H1 (cell line): ENCODE measurements at regions not wholly inside any gene's neighbourhood (a gene's known extent, or its start where the extent isn't known, plus 50 kb on each side); places are given as distances from the start of the nearest gene placed in this dataset.

Experiments used
- CTCF ChIA-PET: fragments of 300-600 bp; sonication (Branson Sonifier 250); formaldehyde crosslinking; loops from one replicate; lab custom pipeline; 2021; ENCODE audit not compliant: partially characterized antibody; lab: Charles Lee
- POLR2A ChIA-PET: fragments of 300-600 bp; sonication (Branson Sonifier 250); formaldehyde crosslinking; loops from one replicate; lab custom pipeline; 2021; ENCODE audit warnings: inconsistent platforms; ENCODE audit not compliant: partially characterized antibody; lab: Charles Lee
- DNase-seq, 2 experiments: peaks; one replicate each; pipeline versions ENCODE4 v3.0.0 to v3.0.0-alpha.2; 2010 to 2022; ENCODE audit warnings: low spot score in 2 of 2, low read depth in 1 of 2, mixed read lengths in 1 of 2
- FAIRE-seq: peaks from 2 replicates; lab custom pipeline; 2011; peaks lifted over from hg19 to GRCh38; lab: Jason Lieb, UNC
- H2AFZ ChIP-seq: 2 replicates; pipeline ENCODE4 v1.8.1; 2012; ENCODE audit warnings: low read length, inconsistent platforms
- H2AK5ac ChIP-seq: 2 replicates; pipeline ENCODE4 v1.6.1; 2013; ENCODE audit warnings: low read depth, low read length
- H2BK120ac ChIP-seq: replicated peaks from 2 replicates; pipeline ENCODE3; 2013; ENCODE audit warnings: low read depth, low read length, inconsistent platforms
- H2BK12ac ChIP-seq: 2 replicates; pipeline ENCODE4 v1.6.1; 2013; ENCODE audit warnings: low read depth, low read length
- H2BK15ac ChIP-seq: 2 replicates; pipeline ENCODE4 v1.6.1; 2013; ENCODE audit warnings: low read length
- H2BK20ac ChIP-seq: 2 replicates; pipeline ENCODE4 v1.6.1; 2013; ENCODE audit warnings: low read length
- H2BK5ac ChIP-seq: 2 replicates; pipeline ENCODE4 v1.6.1; 2013; ENCODE audit warnings: low read depth, low read length
- H3K14ac ChIP-seq: 2 replicates; pipeline ENCODE4 v1.6.1; 2013; ENCODE audit warnings: inconsistent platforms; ENCODE audit not compliant: insufficient read length
- H3K18ac ChIP-seq: 2 replicates; pipeline ENCODE4 v1.6.1; 2013; ENCODE audit warnings: low read length; ENCODE audit errors: extremely low read depth
- H3K23ac ChIP-seq: 2 replicates; pipeline ENCODE4 v1.6.1; 2013; ENCODE audit warnings: inconsistent platforms; ENCODE audit not compliant: insufficient read length
- H3K23me2 ChIP-seq: 2 replicates; pipeline ENCODE4 v1.6.1; 2013; ENCODE audit warnings: low read depth, low read length
- H3K27ac ChIP-seq: 2 replicates; pipeline ENCODE4 v1.6.1; 2011; ENCODE audit warnings: low read depth, low read length, inconsistent platforms
- H3K27me3 ChIP-seq, 4 experiments: replicated peaks in 1 of 4; 1 replicate in 1 of 4; 2 replicates in 3 of 4; pipeline versions ENCODE4 v1.6.1 to v1.8.1; 2011 to 2013; ENCODE audit warnings: low read length in 3 of 4, mild to moderate bottlenecking in 3 of 4, inconsistent platforms in 2 of 4, mixed read lengths in 2 of 4, moderate library complexity in 1 of 4; ENCODE audit not compliant: control insufficient read depth in 3 of 4, insufficient read depth in 3 of 4; ENCODE audit errors: extremely low read depth in 1 of 4
- H3K36me3 ChIP-seq, 4 experiments: 2 replicates each; pipeline versions ENCODE4 v1.6.1 to v1.8.1; 2011 to 2013; ENCODE audit warnings: mild to moderate bottlenecking in 4 of 4, low read length in 3 of 4, moderate library complexity in 2 of 4, control low read depth in 1 of 4, inconsistent platforms in 1 of 4; ENCODE audit not compliant: insufficient read depth in 4 of 4, control insufficient read depth in 2 of 4
- H3K4ac ChIP-seq: replicated peaks from 2 replicates; pipeline ENCODE3; 2013; ENCODE audit warnings: low read length, low read depth, mixed read lengths, inconsistent platforms; ENCODE audit not compliant: insufficient read length
- H3K4me1 ChIP-seq, 4 experiments: replicated peaks in 1 of 4; 1 replicate in 1 of 4; 2 replicates in 3 of 4; pipeline versions ENCODE4 v1.6.1 to v1.8.1; 2011 to 2013; ENCODE audit warnings: low read length in 3 of 4, inconsistent platforms in 2 of 4, mixed read lengths in 1 of 4; ENCODE audit not compliant: insufficient read depth in 4 of 4, control insufficient read depth in 3 of 4
- H3K4me2 ChIP-seq, 2 experiments: 2 replicates each; pipeline versions ENCODE4 v1.6.1 to v1.8.1; 2011 to 2013; ENCODE audit warnings: low read depth in 2 of 2, low read length in 2 of 2, control low read depth in 1 of 2, inconsistent platforms in 1 of 2, mild to moderate bottlenecking in 1 of 2; ENCODE audit not compliant: insufficient read depth in 1 of 2
- H3K4me3 ChIP-seq, 4 experiments: fragments of 200-600, 300-600 bp in 1 of 4; sonication (generic), shearing (Covaris generic), sonication (Bioruptor Twin) in 1 of 4; 2 replicates each; pipeline versions ENCODE4 v1.5.1 to v1.8.1; 2011 to 2016; ENCODE audit warnings: low read length in 4 of 4, low read depth in 3 of 4, control low read depth in 2 of 4, inconsistent platforms in 2 of 4, mild to moderate bottlenecking in 2 of 4, mixed read lengths in 1 of 4, moderate library complexity in 1 of 4; ENCODE audit not compliant: insufficient read depth in 2 of 4; ENCODE audit errors: extremely low read depth in 1 of 4
- H3K56ac ChIP-seq: replicated peaks from 2 replicates; pipeline ENCODE3; 2013; ENCODE audit warnings: low read depth, mild to moderate bottlenecking, mixed read lengths, low read length, inconsistent platforms; ENCODE audit not compliant: insufficient read length
- H3K79me1 ChIP-seq: 2 replicates; pipeline ENCODE4 v1.6.1; 2013; ENCODE audit warnings: low read depth, low read length, control low read depth
- H3K79me2 ChIP-seq, 2 experiments: 2 replicates each; pipeline versions ENCODE4 v1.6.1 to v1.8.1; 2012 to 2013; ENCODE audit warnings: low read length in 2 of 2, mild to moderate bottlenecking in 2 of 2, inconsistent platforms in 1 of 2; ENCODE audit not compliant: insufficient read depth in 2 of 2, control insufficient read depth in 1 of 2
- H3K9ac ChIP-seq, 4 experiments: replicated peaks in 1 of 4; 1 replicate in 1 of 4; 2 replicates in 3 of 4; pipeline versions ENCODE4 v1.6.1 to v1.8.1; 2011 to 2013; ENCODE audit warnings: low read depth in 3 of 4, low read length in 3 of 4, control low read depth in 2 of 4, mild to moderate bottlenecking in 2 of 4, moderate library complexity in 2 of 4, inconsistent platforms in 1 of 4; ENCODE audit errors: extremely low read depth in 1 of 4
- H3K9me3 ChIP-seq, 2 experiments: 2 replicates each; pipeline versions ENCODE4 v1.6.1 to v1.8.1; 2012 to 2013; ENCODE audit warnings: mild to moderate bottlenecking in 2 of 2, moderate library complexity in 2 of 2, control low read depth in 1 of 2, inconsistent platforms in 1 of 2, low read depth in 1 of 2, low read length in 1 of 2, mixed read lengths in 1 of 2; ENCODE audit not compliant: insufficient read depth in 2 of 2
- H4K20me1 ChIP-seq, 2 experiments: replicated peaks in 1 of 2; 2 replicates each; pipeline versions ENCODE3 to v1.8.1; 2011 to 2013; ENCODE audit warnings: inconsistent platforms in 2 of 2, low read length in 2 of 2, mild to moderate bottlenecking in 1 of 2; ENCODE audit not compliant: insufficient read depth in 2 of 2, control insufficient read depth in 1 of 2
- H4K5ac ChIP-seq: 2 replicates; pipeline ENCODE4 v1.6.1; 2013; ENCODE audit warnings: low read length, low read depth, mixed read lengths, inconsistent platforms; ENCODE audit not compliant: insufficient read length
- H4K8ac ChIP-seq: 2 replicates; pipeline ENCODE4 v1.8.0; 2013; ENCODE audit warnings: mild to moderate bottlenecking, moderate library complexity, low read length, inconsistent platforms; ENCODE audit not compliant: insufficient read depth; ENCODE audit errors: extremely low read depth
- H4K91ac ChIP-seq: replicated peaks from 2 replicates; pipeline ENCODE3; 2013; ENCODE audit warnings: low read length, mixed read lengths, inconsistent platforms; ENCODE audit not compliant: insufficient read length
- GABPA ChIP-seq: IDR thresholded peaks from 2 replicates; pipeline ENCODE4 v1.6.1; 2011; ENCODE audit warnings: mild to moderate bottlenecking, low read length, moderate library complexity, borderline replicate concordance; ENCODE audit not compliant: insufficient read depth
- KDM1A ChIP-seq: fragments of 200-600, 300-600 bp; sonication (generic); IDR thresholded peaks from 2 replicates; pipeline ENCODE4 v1.7.1; 2016; ENCODE audit warnings: mild to moderate bottlenecking, low read length, borderline replicate concordance
- RFX5 ChIP-seq: IDR thresholded peaks from 2 replicates; pipeline ENCODE4 v1.6.1; 2011; ENCODE audit warnings: low read depth, low read length, improper control_type of control experiment, borderline replicate concordance
- SRF ChIP-seq: IDR thresholded peaks from 2 replicates; pipeline ENCODE4 v1.6.1; 2011; ENCODE audit warnings: mild to moderate bottlenecking, low read depth, low read length, moderate library complexity
- WGBS, 2 experiments: shearing (Covaris generic) in 1 of 2; methylation state at CpG; one replicate each; pipeline versions ENCODE4 v1.1.6 to v1.1.7; 2013 to 2015; ENCODE audit warnings: low lambda C conversion rate in 2 of 2, mixed read lengths in 2 of 2, inconsistent platforms in 1 of 2, low coverage in 1 of 2, missing lambda C conversion rate in 1 of 2; ENCODE audit not compliant: insufficient replicate concordance in 2 of 2, insufficient coverage in 1 of 2, insufficient read length in 1 of 2; ENCODE audit errors: extremely low coverage in 1 of 2, missing lambda C conversion rate in 1 of 2; 5-methylcytosine and 5-hydroxymethylcytosine counted together

DNA sequence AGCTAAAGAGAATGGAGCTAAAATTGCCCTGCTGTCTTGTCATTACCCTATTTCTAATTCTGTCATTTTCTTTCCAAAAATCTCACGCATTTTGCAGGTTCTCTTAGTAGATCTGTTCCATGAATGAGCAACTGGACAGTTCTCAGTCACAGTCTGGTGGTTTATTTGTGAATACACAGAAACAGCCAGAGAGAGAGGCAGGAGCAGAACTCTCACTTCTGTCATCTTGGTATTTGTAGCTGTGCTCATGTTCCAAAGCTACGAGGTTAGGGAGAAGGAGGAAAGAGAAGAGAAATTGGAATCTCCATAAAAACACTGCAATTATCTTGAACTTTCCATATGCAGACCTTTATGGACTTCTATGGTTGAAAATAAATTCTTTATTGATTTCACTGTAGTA, 118.0 kb upstream of the OR13F1 start:
- CTCF ChIA-PET, result interaction anchor here (0.7 to 7.6 kb wide), 27 partner anchors 8 to 357 kb away, joined by 3 to 133 read pairs (median 4); no protein-coding TSS in a partner anchor
- H2BK5ac ChIP-seq, result no peak overlapping the region
- no peaks in the 10 kb centered on the region for H3K36me3 ChIP-seq
- H2BK12ac ChIP-seq, result no peak overlapping the region
- H4K20me1 ChIP-seq, result no peaks in the 10 kb centered on the region
- TF ChIP-seq GABPA, result no peak
- TF ChIP-seq SRF, result no peak
- TF ChIP-seq KDM1A, result no peak
- no peak for TF ChIP-seq RFX5
- H3K4ac ChIP-seq, result no peak overlapping the region
- H2BK15ac ChIP-seq, result no peak overlapping the region
- no peaks in the 10 kb centered on the region for H3K79me2 ChIP-seq
- 0 out of 2 replicates have a peak overlapping the region, but pooled peaks have one; percentile 54 for H2AFZ ChIP-seq
- no peak overlapping the region for H3K9ac ChIP-seq
- H2AK5ac ChIP-seq, result no peak overlapping the region
- H3K27me3 ChIP-seq, result no peaks in the 10 kb centered on the region
- no peaks in the 10 kb centered on the region for H3K9me3 ChIP-seq
- H4K8ac ChIP-seq, result no peak overlapping the region
- H4K5ac ChIP-seq, result no peak overlapping the region
- no peak overlapping the region for H3K4me2 ChIP-seq
- H3K23ac ChIP-seq, result no peak overlapping the region
- H3K27ac ChIP-seq, result no peak overlapping the region
- H2BK20ac ChIP-seq, result no peak overlapping the region
- H3K14ac ChIP-seq, result no peak overlapping the region
- no peak overlapping the region for H3K18ac ChIP-seq
- WGBS, 2 experiments, result 87% methylated on average over 2 of the region's 2 CpGs; no CpG with 5 or more reads in 1 of the 2 experiments
- H3K23me2 ChIP-seq, result no peaks in the 10 kb centered on the region
- POLR2A ChIA-PET, result no interaction called here
- DNase-seq (no peak), FAIRE-seq (no peak)
- no peak overlapping the region for H3K4me3 ChIP-seq
- no peak overlapping the region for H3K56ac ChIP-seq
- H4K91ac ChIP-seq, result no peak overlapping the region
- H3K79me1 ChIP-seq, result no peaks in the 10 kb centered on the region
- no peaks in the 10 kb centered on the region for H3K4me1 ChIP-seq
- no peak overlapping the region for H2BK120ac ChIP-seq
